Upper lobe of left lung (tissue), 4 donors: ENCODE measurements at regions not wholly inside any gene's neighbourhood (a gene's known extent, or its start where the extent isn't known, plus 50 kb on each side); places are given as distances from the start of the nearest gene placed in this dataset.

Experiments used
- CTCF ChIP-seq, 6 experiments: fragments of 450-650 bp in 4 of 6; fragments of 200-600 bp in 2 of 6; sonication (generic) in 2 of 6; IDR thresholded peaks; one replicate each; pipeline ENCODE4 v1.5.1; 2016 to 2019; ENCODE audit warnings: antibody characterized with exemption in 6 of 6
- EP300 ChIP-seq, 4 donors: sonication (generic); formaldehyde crosslinking; IDR thresholded peaks; one replicate each; pipeline ENCODE4 v1.5.1; 2017; ENCODE audit warnings: antibody characterized with exemption in 4 of 4, control low read depth in 2 of 4
- POLR2A ChIP-seq, 4 donors: fragments of 450-650 bp; IDR thresholded peaks; one replicate each; pipeline ENCODE4 v1.5.1; 2016 to 2017; ENCODE audit warnings: antibody characterized with exemption in 4 of 4, mild to moderate bottlenecking in 2 of 4

DNA sequence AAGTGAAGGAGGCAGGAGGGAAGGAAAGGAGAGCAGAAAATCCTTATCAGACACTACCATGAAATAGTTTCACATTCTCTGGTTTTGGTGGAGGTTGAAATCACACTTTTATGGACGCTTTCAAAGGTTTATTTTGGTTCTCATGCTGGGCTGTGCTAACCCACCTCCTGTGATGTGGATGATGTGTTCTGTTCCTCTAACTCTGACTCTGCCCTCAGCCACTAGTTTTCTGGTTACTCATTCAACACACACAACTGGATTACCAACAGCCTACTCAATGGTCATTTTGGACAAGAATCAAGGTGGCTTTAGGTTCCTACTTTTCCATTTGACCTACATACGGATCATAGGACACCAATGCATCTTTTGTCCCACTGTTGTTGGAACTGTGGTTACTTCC, 522.1 kb upstream of the BTBD3 start:
- no peak for TF ChIP-seq CTCF (IDR thresholded peaks at IDR 0.05)
- TF ChIP-seq POLR2A (IDR thresholded peaks at IDR 0.05) = no peak
- TF ChIP-seq EP300 (IDR thresholded peaks at IDR 0.05) = no peak
